H1 (cell line): ENCODE measurements at regions not wholly inside any gene's neighbourhood (a gene's known extent, or its start where the extent isn't known, plus 50 kb on each side); places are given as distances from the start of the nearest gene placed in this dataset.

Experiments
- ASH2L ChIP-seq: fragments of 200-600, 300-600 bp; sonication (generic); IDR thresholded peaks from one replicate; pipeline ENCODE4 v1.7.1; 2017; ENCODE audit warnings: low read length
- BCL11A ChIP-seq, 2 experiments: IDR thresholded peaks; one replicate each; pipeline ENCODE4 v1.6.1; 2011; ENCODE audit warnings: low read depth in 2 of 2, low read length in 2 of 2, mild to moderate bottlenecking in 2 of 2
- CHD1 ChIP-seq: IDR thresholded peaks from 2 replicates; pipeline ENCODE4 v1.6.1; 2012; ENCODE audit warnings: low read depth, low read length, improper control_type of control experiment
- KDM5A ChIP-seq: fragments of 200-600 bp; IDR thresholded peaks from 2 replicates; pipeline ENCODE4 v1.7.1; 2012; ENCODE audit warnings: mild to moderate bottlenecking, low read length, inconsistent platforms, mixed read lengths
- NANOG ChIP-seq: IDR thresholded peaks from 2 replicates; pipeline ENCODE4 v1.6.1; 2011; ENCODE audit warnings: low read length, low read depth, mild to moderate bottlenecking, inconsistent platforms; ENCODE audit not compliant: insufficient read depth, poor library complexity, severe bottlenecking
- RXRA ChIP-seq: IDR thresholded peaks from 2 replicates; pipeline ENCODE4 v1.6.1; 2011; ENCODE audit warnings: low read depth, mild to moderate bottlenecking, low read length, moderate library complexity; ENCODE audit not compliant: insufficient read depth
- TAF7 ChIP-seq: optimal IDR thresholded peaks from 2 replicates; pipeline ENCODE3; 2011; ENCODE audit warnings: low read depth, mild to moderate bottlenecking, inconsistent platforms, low read length, moderate library complexity, borderline replicate concordance
- YY1 ChIP-seq: IDR thresholded peaks from 2 replicates; pipeline ENCODE4 v1.6.1; 2011; ENCODE audit warnings: low read depth, mild to moderate bottlenecking, low read length
- TF ChIP-seq, protein P1 (sequence below): fragments of 300-600 bp; sonication (generic); IDR thresholded peaks from 2 replicates; pipeline ENCODE4 v1.7.1; 2012; ENCODE audit warnings: low read length, moderate library complexity, mild to moderate bottlenecking, inconsistent platforms; ENCODE audit not compliant: insufficient replicate concordance

GRCh38 chr6:45759472-45759810, 256.2 kb downstream of the CLIC5 start (continued):
- TF ChIP-seq, protein P1, sequence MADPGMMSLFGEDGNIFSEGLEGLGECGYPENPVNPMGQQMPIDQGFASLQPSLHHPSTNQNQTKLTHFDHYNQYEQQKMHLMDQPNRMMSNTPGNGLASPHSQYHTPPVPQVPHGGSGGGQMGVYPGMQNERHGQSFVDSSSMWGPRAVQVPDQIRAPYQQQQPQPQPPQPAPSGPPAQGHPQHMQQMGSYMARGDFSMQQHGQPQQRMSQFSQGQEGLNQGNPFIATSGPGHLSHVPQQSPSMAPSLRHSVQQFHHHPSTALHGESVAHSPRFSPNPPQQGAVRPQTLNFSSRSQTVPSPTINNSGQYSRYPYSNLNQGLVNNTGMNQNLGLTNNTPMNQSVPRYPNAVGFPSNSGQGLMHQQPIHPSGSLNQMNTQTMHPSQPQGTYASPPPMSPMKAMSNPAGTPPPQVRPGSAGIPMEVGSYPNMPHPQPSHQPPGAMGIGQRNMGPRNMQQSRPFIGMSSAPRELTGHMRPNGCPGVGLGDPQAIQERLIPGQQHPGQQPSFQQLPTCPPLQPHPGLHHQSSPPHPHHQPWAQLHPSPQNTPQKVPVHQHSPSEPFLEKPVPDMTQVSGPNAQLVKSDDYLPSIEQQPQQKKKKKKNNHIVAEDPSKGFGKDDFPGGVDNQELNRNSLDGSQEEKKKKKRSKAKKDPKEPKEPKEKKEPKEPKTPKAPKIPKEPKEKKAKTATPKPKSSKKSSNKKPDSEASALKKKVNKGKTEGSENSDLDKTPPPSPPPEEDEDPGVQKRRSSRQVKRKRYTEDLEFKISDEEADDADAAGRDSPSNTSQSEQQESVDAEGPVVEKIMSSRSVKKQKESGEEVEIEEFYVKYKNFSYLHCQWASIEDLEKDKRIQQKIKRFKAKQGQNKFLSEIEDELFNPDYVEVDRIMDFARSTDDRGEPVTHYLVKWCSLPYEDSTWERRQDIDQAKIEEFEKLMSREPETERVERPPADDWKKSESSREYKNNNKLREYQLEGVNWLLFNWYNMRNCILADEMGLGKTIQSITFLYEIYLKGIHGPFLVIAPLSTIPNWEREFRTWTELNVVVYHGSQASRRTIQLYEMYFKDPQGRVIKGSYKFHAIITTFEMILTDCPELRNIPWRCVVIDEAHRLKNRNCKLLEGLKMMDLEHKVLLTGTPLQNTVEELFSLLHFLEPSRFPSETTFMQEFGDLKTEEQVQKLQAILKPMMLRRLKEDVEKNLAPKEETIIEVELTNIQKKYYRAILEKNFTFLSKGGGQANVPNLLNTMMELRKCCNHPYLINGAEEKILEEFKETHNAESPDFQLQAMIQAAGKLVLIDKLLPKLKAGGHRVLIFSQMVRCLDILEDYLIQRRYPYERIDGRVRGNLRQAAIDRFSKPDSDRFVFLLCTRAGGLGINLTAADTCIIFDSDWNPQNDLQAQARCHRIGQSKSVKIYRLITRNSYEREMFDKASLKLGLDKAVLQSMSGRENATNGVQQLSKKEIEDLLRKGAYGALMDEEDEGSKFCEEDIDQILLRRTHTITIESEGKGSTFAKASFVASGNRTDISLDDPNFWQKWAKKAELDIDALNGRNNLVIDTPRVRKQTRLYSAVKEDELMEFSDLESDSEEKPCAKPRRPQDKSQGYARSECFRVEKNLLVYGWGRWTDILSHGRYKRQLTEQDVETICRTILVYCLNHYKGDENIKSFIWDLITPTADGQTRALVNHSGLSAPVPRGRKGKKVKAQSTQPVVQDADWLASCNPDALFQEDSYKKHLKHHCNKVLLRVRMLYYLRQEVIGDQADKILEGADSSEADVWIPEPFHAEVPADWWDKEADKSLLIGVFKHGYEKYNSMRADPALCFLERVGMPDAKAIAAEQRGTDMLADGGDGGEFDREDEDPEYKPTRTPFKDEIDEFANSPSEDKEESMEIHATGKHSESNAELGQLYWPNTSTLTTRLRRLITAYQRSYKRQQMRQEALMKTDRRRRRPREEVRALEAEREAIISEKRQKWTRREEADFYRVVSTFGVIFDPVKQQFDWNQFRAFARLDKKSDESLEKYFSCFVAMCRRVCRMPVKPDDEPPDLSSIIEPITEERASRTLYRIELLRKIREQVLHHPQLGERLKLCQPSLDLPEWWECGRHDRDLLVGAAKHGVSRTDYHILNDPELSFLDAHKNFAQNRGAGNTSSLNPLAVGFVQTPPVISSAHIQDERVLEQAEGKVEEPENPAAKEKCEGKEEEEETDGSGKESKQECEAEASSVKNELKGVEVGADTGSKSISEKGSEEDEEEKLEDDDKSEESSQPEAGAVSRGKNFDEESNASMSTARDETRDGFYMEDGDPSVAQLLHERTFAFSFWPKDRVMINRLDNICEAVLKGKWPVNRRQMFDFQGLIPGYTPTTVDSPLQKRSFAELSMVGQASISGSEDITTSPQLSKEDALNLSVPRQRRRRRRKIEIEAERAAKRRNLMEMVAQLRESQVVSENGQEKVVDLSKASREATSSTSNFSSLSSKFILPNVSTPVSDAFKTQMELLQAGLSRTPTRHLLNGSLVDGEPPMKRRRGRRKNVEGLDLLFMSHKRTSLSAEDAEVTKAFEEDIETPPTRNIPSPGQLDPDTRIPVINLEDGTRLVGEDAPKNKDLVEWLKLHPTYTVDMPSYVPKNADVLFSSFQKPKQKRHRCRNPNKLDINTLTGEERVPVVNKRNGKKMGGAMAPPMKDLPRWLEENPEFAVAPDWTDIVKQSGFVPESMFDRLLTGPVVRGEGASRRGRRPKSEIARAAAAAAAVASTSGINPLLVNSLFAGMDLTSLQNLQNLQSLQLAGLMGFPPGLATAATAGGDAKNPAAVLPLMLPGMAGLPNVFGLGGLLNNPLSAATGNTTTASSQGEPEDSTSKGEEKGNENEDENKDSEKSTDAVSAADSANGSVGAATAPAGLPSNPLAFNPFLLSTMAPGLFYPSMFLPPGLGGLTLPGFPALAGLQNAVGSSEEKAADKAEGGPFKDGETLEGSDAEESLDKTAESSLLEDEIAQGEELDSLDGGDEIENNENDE: no peak
- TF ChIP-seq NANOG (no peak), TAF7 (no peak), BCL11A (IDR thresholded peaks at IDR 0.05; ENCODE audit: low read depth in 2 of 2, low read length in 2 of 2) (no peak), YY1 (no peak), CHD1 (no peak), RXRA (no peak), KDM5A (no peak), ASH2L (no peak)
